A549 (cell line): ENCODE measurements at regions not wholly inside any gene's neighbourhood (a gene's known extent, or its start where the extent isn't known, plus 50 kb on each side); places are given as distances from the start of the nearest gene placed in this dataset.

Source experiments
- ATAC-seq, 2 experiments: fragments of 200-7000 bp in 1 of 2; fragments of >200 bp in 1 of 2; cut with Nextera tagmentation in 1 of 2; cut with Tn5 transposase in 1 of 2; 3 replicates each; pipeline versions ENCODE4 v1.8.0 to v1.9.1; 2018 to 2020; ENCODE audit warnings: mild to moderate bottlenecking in 1 of 2, moderate library complexity in 1 of 2
- CTCF ChIA-PET: fragments of 300-600 bp; sonication (Branson Sonifier 250); formaldehyde crosslinking; extraction: SDS; loops from one replicate; lab custom pipeline; 2021; ENCODE audit warnings: antibody characterized with exemption, inconsistent platforms; lab: Yijun Ruan, JAX
- POLR2A ChIA-PET: fragments of 350-600 bp; formaldehyde crosslinking; extraction: SDS; loops from one replicate; lab custom pipeline; 2021; ENCODE audit warnings: antibody characterized with exemption, inconsistent platforms; lab: Yijun Ruan, JAX
- DNase-seq, 2 experiments: peaks; one replicate each; pipeline versions ENCODE4 v3.0.0 to v3.0.0-alpha.2; 2011 to 2016; ENCODE audit warnings: low read depth in 1 of 2, low spot score in 1 of 2
- FAIRE-seq: peaks from 2 replicates; lab custom pipeline; 2011; peaks lifted over from hg19 to GRCh38; lab: Jason Lieb, UNC
- H3K27ac ChIP-seq, 2 experiments: fragments of >200 bp; sonication (Bioruptor Twin); formaldehyde crosslinking; 3 replicates each; pipeline ENCODE4 v1.5.1; 2016 to 2017
- H3K4me1 ChIP-seq: fragments of >200 bp; sonication (Bioruptor Twin); formaldehyde crosslinking; 3 replicates; pipeline ENCODE4 v1.6.1; 2016
- H3K4me2 ChIP-seq: fragments of >200 bp; sonication (Bioruptor Twin); formaldehyde crosslinking; 3 replicates; pipeline ENCODE4 v1.6.1; 2016
- H3K4me3 ChIP-seq: fragments of >200 bp; sonication (Bioruptor Twin); formaldehyde crosslinking; 3 replicates; pipeline ENCODE4 v1.5.1; 2016
- H3K9me3 ChIP-seq: fragments of >200 bp; sonication (Bioruptor Twin); formaldehyde crosslinking; 3 replicates; pipeline ENCODE4 v1.6.1; 2016
- BHLHE40 ChIP-seq: IDR thresholded peaks from 2 replicates; pipeline ENCODE4 v1.6.1; 2012; ENCODE audit warnings: low read depth, low read length, inconsistent platforms
- CBX8 ChIP-seq: fragments of 200-600 bp; sonication (generic); IDR thresholded peaks from 2 replicates; pipeline ENCODE4 v1.6.1; 2016
- CHD2 ChIP-seq: fragments of 150-350 bp; IDR thresholded peaks from 2 replicates; pipeline ENCODE4 v1.6.1; 2014; ENCODE audit warnings: low read length; ENCODE audit not compliant: partially characterized antibody
- CHD4 ChIP-seq: fragments of 200-600 bp; sonication (generic); IDR thresholded peaks from 2 replicates; pipeline ENCODE4 v1.6.1; 2016; ENCODE audit warnings: antibody characterized with exemption, mild to moderate bottlenecking, borderline replicate concordance
- EHMT2 ChIP-seq: fragments of 200-600 bp; sonication (generic); IDR thresholded peaks from 2 replicates; pipeline ENCODE4 v1.6.1; 2016; ENCODE audit warnings: antibody characterized with exemption, low read depth, mild to moderate bottlenecking, moderate library complexity
- ESRRA ChIP-seq: fragments of 150-350 bp; IDR thresholded peaks from 2 replicates; pipeline ENCODE4 v1.6.1; 2014; ENCODE audit warnings: mild to moderate bottlenecking, low read length, borderline replicate concordance
- FOSL2 ChIP-seq, 2 experiments: fragments of 450-650 bp in 1 of 2; fragments of >200 bp in 1 of 2; sonication (Bioruptor Twin) in 1 of 2; formaldehyde crosslinking; IDR thresholded peaks; 2 replicates each; pipeline versions ENCODE4 v1.5.0 to v1.6.1; 2016 to 2020; ENCODE audit warnings: mild to moderate bottlenecking in 1 of 2, moderate library complexity in 1 of 2
- HDAC2 ChIP-seq: fragments of 200-600 bp; sonication (generic); IDR thresholded peaks from 2 replicates; pipeline ENCODE4 v1.6.1; 2016
- HEYL ChIP-seq: fragments of 250-450 bp; sonication (Bioruptor Pico); IDR thresholded peaks from 2 replicates; pipeline ENCODE4 v1.8.0; 2021; ENCODE audit warnings: mild to moderate bottlenecking, moderate library complexity
- JUN ChIP-seq, 2 experiments: fragments of >200 bp; sonication (Bioruptor Twin); formaldehyde crosslinking; IDR thresholded peaks; 2 replicates in 1 of 2; 3 replicates in 1 of 2; pipeline ENCODE4 v1.6.1; 2016 to 2017
- JUNB ChIP-seq: fragments of >200 bp; sonication (Bioruptor Twin); formaldehyde crosslinking; IDR thresholded peaks from 2 replicates; pipeline ENCODE4 v1.6.1; 2016
- KDM1A ChIP-seq: fragments of 200-600 bp; sonication (generic); IDR thresholded peaks from 2 replicates; pipeline ENCODE4 v1.6.1; 2016; ENCODE audit warnings: low read depth, mild to moderate bottlenecking
- MAFK ChIP-seq: fragments of 450-650 bp; IDR thresholded peaks from 2 replicates; pipeline ENCODE4 v1.6.1; 2014; ENCODE audit not compliant: partially characterized antibody
- MAX ChIP-seq: IDR thresholded peaks from 2 replicates; pipeline ENCODE4 v1.6.1; 2012
- PHF8 ChIP-seq: fragments of 200-600 bp; sonication (generic); IDR thresholded peaks from 2 replicates; pipeline ENCODE4 v1.6.1; 2016; ENCODE audit warnings: low read depth, mild to moderate bottlenecking, antibody characterized with exemption, moderate library complexity, borderline replicate concordance
- POLR2A ChIP-seq: IDR thresholded peaks from 2 replicates; pipeline ENCODE4 v1.6.1; 2012; ENCODE audit warnings: mild to moderate bottlenecking, low read length
- RCOR1 ChIP-seq: fragments of 150-350 bp; IDR thresholded peaks from 2 replicates; pipeline ENCODE4 v1.6.1; 2014; ENCODE audit warnings: antibody characterized with exemption, low read length, low read depth
- RNF2 ChIP-seq: fragments of 200-600 bp; sonication (generic); IDR thresholded peaks from 2 replicates; pipeline ENCODE4 v1.6.1; 2016; ENCODE audit warnings: low read depth, mild to moderate bottlenecking, antibody characterized with exemption, moderate library complexity, borderline replicate concordance
- SREBF2 ChIP-seq: fragments of 450-650 bp; IDR thresholded peaks from 2 replicates; pipeline ENCODE4 v1.6.1; 2014; ENCODE audit warnings: mild to moderate bottlenecking, moderate library complexity
- TP53 ChIP-seq: fragments of 250-450 bp; sonication (Bioruptor Pico); IDR thresholded peaks from 2 replicates; pipeline ENCODE4 v1.5.0; 2021; ENCODE audit warnings: mild to moderate bottlenecking, moderate library complexity
- ZC3H11A ChIP-seq: fragments of 450-650 bp; IDR thresholded peaks from 2 replicates; pipeline ENCODE4 v1.6.1; 2014; ENCODE audit warnings: antibody characterized with exemption, mild to moderate bottlenecking
- ZNF302 ChIP-seq: fragments of 250-450 bp; sonication (Bioruptor Pico); IDR thresholded peaks from 2 replicates; pipeline ENCODE4 v1.9.0; 2021; ENCODE audit warnings: inconsistent platforms, mild to moderate bottlenecking, moderate library complexity
- WGBS: methylation state at CpG from one replicate; pipeline ENCODE4 v1.1.6; 2017; ENCODE audit errors: missing lambda C conversion rate; 5-methylcytosine and 5-hydroxymethylcytosine counted together
- TF ChIP-seq, protein P1 (sequence below): fragments of >200 bp; sonication (Bioruptor Twin); formaldehyde crosslinking; IDR thresholded peaks from 3 replicates; pipeline ENCODE4 v1.5.1; 2016
- TF ChIP-seq, protein P2 (sequence below): fragments of 250-450 bp; sonication (Bioruptor Pico); IDR thresholded peaks from 2 replicates; pipeline ENCODE4 v1.5.0; 2021; ENCODE audit warnings: mild to moderate bottlenecking, moderate library complexity, borderline replicate concordance
- TF ChIP-seq, protein P3 (sequence below): fragments of 150-350 bp; IDR thresholded peaks from 2 replicates; pipeline ENCODE4 v1.6.1; 2014; ENCODE audit warnings: low read depth, mild to moderate bottlenecking, low read length

DNA sequence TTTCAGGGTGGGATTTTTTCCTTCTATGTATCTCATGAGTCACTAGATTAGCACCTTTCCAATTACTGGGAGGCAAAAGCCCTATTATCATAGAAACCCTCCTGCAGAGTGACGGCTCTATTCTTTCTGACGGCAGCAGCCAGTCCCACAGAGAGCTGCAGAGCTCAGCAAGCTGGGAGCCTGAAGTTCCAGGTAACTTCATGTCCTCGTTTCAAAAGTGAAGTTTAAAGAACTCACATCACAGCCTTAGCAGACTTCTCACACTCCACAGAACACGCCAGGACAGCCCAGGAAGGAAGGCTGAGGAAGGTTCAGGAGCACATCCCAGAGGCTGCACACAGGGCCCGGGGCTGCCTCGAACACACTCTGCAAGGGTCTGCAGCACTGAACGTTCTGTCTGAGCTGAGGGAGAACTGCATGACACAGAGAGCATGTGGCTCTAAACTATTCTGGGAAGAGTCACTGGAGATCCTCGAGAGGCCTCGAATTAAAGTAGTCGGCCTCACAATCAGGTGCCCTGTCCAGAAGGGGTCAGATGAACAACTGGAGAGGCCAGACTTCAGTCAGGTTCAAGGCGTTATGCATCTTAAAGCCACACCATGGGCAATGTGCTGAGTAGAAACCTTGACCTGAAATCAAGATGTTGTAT lies 104.2 kb upstream of the DRD2 start:
- ATAC-seq (no peak), DNase-seq (no peak), FAIRE-seq (no peak)
- Histone ChIP-seq H3K4me3 (no peak overlapping the region), H3K9me3 (no peaks in the 10 kb centered on the region), H3K4me1 (no peaks in the 10 kb centered on the region), H3K27ac (no peak overlapping the region), H3K4me2 (no peak overlapping the region)
- WGBS: 45% methylated on average over 3 of the region's 11 CpGs
- CTCF ChIA-PET: no interaction called here
- TF ChIP-seq POLR2A (no peak), ZC3H11A (no peak), MAX (no peak), EHMT2 (no peak), HDAC2 (no peak), ZNF302 (CRISPR knock-in tag) (no peak), SREBF2 (no peak), JUN (IDR thresholded peaks at IDR 0.05) (no peak), PHF8 (no peak), BHLHE40 (no peak)
- TF ChIP-seq, protein P1, sequence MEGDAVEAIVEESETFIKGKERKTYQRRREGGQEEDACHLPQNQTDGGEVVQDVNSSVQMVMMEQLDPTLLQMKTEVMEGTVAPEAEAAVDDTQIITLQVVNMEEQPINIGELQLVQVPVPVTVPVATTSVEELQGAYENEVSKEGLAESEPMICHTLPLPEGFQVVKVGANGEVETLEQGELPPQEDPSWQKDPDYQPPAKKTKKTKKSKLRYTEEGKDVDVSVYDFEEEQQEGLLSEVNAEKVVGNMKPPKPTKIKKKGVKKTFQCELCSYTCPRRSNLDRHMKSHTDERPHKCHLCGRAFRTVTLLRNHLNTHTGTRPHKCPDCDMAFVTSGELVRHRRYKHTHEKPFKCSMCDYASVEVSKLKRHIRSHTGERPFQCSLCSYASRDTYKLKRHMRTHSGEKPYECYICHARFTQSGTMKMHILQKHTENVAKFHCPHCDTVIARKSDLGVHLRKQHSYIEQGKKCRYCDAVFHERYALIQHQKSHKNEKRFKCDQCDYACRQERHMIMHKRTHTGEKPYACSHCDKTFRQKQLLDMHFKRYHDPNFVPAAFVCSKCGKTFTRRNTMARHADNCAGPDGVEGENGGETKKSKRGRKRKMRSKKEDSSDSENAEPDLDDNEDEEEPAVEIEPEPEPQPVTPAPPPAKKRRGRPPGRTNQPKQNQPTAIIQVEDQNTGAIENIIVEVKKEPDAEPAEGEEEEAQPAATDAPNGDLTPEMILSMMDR: no peak
- POLR2A ChIA-PET: no interaction called here

DNA sequence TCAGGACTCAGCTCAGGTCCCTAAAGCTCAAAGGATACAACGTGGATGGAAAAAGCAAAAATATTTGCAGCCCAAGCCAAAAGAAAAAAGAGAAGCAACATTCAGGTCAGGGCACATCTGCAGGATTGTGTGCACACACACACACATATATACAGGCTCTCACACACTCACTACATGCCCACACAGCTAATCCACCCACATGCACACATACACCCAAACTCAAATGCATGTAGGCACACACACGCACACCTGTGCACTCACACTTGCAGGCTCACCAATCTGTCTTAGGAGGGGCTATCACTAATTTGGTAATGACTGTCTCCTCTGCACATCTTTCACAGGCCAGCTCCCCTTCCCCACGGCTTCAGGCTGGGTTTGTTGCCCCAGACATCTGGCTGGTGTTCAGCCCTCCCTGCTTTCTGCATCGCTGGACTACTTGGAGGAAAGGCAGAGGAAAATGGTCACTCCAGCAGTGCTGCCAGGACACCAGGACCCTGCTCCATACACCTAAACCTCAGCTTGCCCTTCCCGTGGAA lies 103.6 kb upstream of the DRD2 start:
- TF ChIP-seq HEYL (CRISPR knock-in tag) (no peak), ESRRA (no peak), MAFK (no peak), RNF2 (no peak), CHD2 (no peak), FOSL2 (IDR thresholded peaks at IDR 0.05) (no peak), FOSL2 (CRISPR knock-in tag; IDR thresholded peaks at IDR 0.05) (no peak), KDM1A (no peak), RCOR1 (no peak), CBX8 (no peak), TP53 (no peak), JUNB (no peak), CHD4 (no peak)
- TF ChIP-seq, protein P2, sequence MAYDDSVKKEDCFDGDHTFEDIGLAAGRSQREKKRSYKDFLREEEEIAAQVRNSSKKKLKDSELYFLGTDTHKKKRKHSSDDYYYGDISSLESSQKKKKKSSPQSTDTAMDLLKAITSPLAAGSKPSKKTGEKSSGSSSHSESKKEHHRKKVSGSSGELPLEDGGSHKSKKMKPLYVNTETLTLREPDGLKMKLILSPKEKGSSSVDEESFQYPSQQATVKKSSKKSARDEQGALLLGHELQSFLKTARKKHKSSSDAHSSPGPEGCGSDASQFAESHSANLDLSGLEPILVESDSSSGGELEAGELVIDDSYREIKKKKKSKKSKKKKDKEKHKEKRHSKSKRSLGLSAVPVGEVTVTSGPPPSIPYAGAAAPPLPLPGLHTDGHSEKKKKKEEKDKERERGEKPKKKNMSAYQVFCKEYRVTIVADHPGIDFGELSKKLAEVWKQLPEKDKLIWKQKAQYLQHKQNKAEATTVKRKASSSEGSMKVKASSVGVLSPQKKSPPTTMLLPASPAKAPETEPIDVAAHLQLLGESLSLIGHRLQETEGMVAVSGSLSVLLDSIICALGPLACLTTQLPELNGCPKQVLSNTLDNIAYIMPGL (CRISPR knock-in tag): no peak
- TF ChIP-seq, protein P3, sequence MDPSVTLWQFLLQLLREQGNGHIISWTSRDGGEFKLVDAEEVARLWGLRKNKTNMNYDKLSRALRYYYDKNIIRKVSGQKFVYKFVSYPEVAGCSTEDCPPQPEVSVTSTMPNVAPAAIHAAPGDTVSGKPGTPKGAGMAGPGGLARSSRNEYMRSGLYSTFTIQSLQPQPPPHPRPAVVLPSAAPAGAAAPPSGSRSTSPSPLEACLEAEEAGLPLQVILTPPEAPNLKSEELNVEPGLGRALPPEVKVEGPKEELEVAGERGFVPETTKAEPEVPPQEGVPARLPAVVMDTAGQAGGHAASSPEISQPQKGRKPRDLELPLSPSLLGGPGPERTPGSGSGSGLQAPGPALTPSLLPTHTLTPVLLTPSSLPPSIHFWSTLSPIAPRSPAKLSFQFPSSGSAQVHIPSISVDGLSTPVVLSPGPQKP: no peak
- DNase-seq: no peak
- Histone ChIP-seq H3K4me2 (no peak overlapping the region), H3K4me1 (no peaks in the 10 kb centered on the region), H3K9me3 (no peaks in the 10 kb centered on the region), H3K4me3 (no peak overlapping the region), H3K27ac (no peak overlapping the region)
- ATAC-seq: no peak
- ChIA-PET POLR2A (no interaction called here), CTCF (interaction anchor here (0.6 kb wide), 1 partner anchor 301 kb away, joined by 3 read pairs; no protein-coding TSS in a partner anchor)
- FAIRE-seq: no peak
- WGBS: 4% methylated on average over 5 of the region's 5 CpGs
